ENCODE measurements at regions not wholly inside any gene's neighbourhood (a gene's known extent, or its start where the extent isn't known, plus 50 kb on each side); places are given as distances from the start of the nearest gene placed in this dataset.

GRCh38 chr5:138625134-138625533 lies 49.9 kb upstream of the HSPA9 start:
- Histone ChIP-seq H3K4me1 (ENCODE audit: control insufficient read depth in 5 of 5, insufficient read depth in 5 of 5, low read length in 5 of 5) (peaks cover 0 to 4% (median 0%) of the 10 kb centered on the region in 5 donors), H3K27ac (ENCODE audit: low read depth in 1 of 2, low read length in 1 of 2) (no peak overlapping the region), H3K9ac (ENCODE audit: insufficient read depth in 1 of 2, low read length in 2 of 2) (no peak overlapping the region), H3K27me3 (ENCODE audit: control insufficient read depth in 3 of 3, insufficient read depth in 3 of 3, low read length in 2 of 3) (no peaks in the 10 kb centered on the region), H3K9me3 (ENCODE audit: control insufficient read depth in 4 of 4, insufficient read depth in 3 of 4, low read length in 3 of 4) (no peaks in the 10 kb centered on the region), H3K36me3 (ENCODE audit: control insufficient read depth in 4 of 4, insufficient read depth in 4 of 4, low read length in 4 of 4) (no peaks in the 10 kb centered on the region), H3K4me3 (no peak overlapping the region)
- DNase-seq (no peak), ATAC-seq (ENCODE audit: insufficient read depth, low FRiP score) (no peak)
- TF ChIP-seq, protein P1, sequence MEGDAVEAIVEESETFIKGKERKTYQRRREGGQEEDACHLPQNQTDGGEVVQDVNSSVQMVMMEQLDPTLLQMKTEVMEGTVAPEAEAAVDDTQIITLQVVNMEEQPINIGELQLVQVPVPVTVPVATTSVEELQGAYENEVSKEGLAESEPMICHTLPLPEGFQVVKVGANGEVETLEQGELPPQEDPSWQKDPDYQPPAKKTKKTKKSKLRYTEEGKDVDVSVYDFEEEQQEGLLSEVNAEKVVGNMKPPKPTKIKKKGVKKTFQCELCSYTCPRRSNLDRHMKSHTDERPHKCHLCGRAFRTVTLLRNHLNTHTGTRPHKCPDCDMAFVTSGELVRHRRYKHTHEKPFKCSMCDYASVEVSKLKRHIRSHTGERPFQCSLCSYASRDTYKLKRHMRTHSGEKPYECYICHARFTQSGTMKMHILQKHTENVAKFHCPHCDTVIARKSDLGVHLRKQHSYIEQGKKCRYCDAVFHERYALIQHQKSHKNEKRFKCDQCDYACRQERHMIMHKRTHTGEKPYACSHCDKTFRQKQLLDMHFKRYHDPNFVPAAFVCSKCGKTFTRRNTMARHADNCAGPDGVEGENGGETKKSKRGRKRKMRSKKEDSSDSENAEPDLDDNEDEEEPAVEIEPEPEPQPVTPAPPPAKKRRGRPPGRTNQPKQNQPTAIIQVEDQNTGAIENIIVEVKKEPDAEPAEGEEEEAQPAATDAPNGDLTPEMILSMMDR (IDR thresholded peaks at IDR 0.05; ENCODE audit: control extremely low read depth, extremely low read depth), result no peak
- 48 to 76% methylated on average over 6 of the region's 6 CpGs for WGBS, 2 donors

All from lung (tissue), 11 donors.